ENCODE measurements at regions not wholly inside any gene's neighbourhood (a gene's known extent, or its start where the extent isn't known, plus 50 kb on each side); places are given as distances from the start of the nearest gene placed in this dataset.

- H4K8ac ChIP-seq (ENCODE audit: extremely low read depth, insufficient read depth, low read length), result no peak overlapping the region
- no peaks in the 10 kb centered on the region for H3K79me1 ChIP-seq (ENCODE audit: low read depth, low read length)
- no peak overlapping the region for H3K23ac ChIP-seq (ENCODE audit: insufficient read length)
- H3K14ac ChIP-seq (ENCODE audit: insufficient read length), result no peak overlapping the region
- H3K9ac ChIP-seq (replicated peaks in 1 of 4; ENCODE audit: extremely low read depth in 1 of 4, low read depth in 3 of 4, low read length in 3 of 4), result no peak overlapping the region
- H3K4me3 ChIP-seq (ENCODE audit: extremely low read depth in 1 of 4, insufficient read depth in 2 of 4, low read depth in 3 of 4, low read length in 4 of 4), result no peak overlapping the region
- no peak overlapping the region for H4K91ac ChIP-seq (replicated peaks; ENCODE audit: insufficient read length, low read length)
- ChIA-PET CTCF (ENCODE audit: partially characterized antibody) (interaction anchor here (0.6 to 1.2 kb wide), 3 partner anchors 15 to 576 kb away, joined by 3 to 4 read pairs (median 4); no protein-coding TSS in a partner anchor), POLR2A (ENCODE audit: partially characterized antibody) (no interaction called here)
- H3K4me1 ChIP-seq (replicated peaks in 1 of 4; ENCODE audit: control insufficient read depth in 3 of 4, insufficient read depth in 4 of 4, low read length in 3 of 4), result no peaks in the 10 kb centered on the region
- no peak overlapping the region for H2BK15ac ChIP-seq (ENCODE audit: low read length)
- H2BK12ac ChIP-seq (ENCODE audit: low read depth, low read length), result no peak overlapping the region
- no peaks in the 10 kb centered on the region for H3K9me3 ChIP-seq (ENCODE audit: insufficient read depth in 2 of 2, low read depth in 1 of 2, low read length in 1 of 2)
- FAIRE-seq (no peak), DNase-seq (ENCODE audit: low read depth in 1 of 2, low spot score in 2 of 2) (no peak)
- no peaks in the 10 kb centered on the region for H3K36me3 ChIP-seq (ENCODE audit: control insufficient read depth in 2 of 4, insufficient read depth in 4 of 4, low read length in 3 of 4)
- no peak overlapping the region for H3K18ac ChIP-seq (ENCODE audit: extremely low read depth, low read length)
- H3K27me3 ChIP-seq (replicated peaks in 1 of 4; ENCODE audit: control insufficient read depth in 3 of 4, extremely low read depth in 1 of 4, insufficient read depth in 3 of 4, low read length in 3 of 4), result no peaks in the 10 kb centered on the region
- no peak overlapping the region for H3K27ac ChIP-seq (ENCODE audit: low read depth, low read length)
- no peak overlapping the region for H2BK5ac ChIP-seq (ENCODE audit: low read depth, low read length)
- no peaks in the 10 kb centered on the region for H3K23me2 ChIP-seq (ENCODE audit: low read depth, low read length)
- H3K79me2 ChIP-seq (ENCODE audit: control insufficient read depth in 1 of 2, insufficient read depth in 2 of 2, low read length in 2 of 2), result no peaks in the 10 kb centered on the region
- 87% methylated on average over 2 of the region's 2 CpGs; no CpG with 5 or more reads in 1 of the 2 experiments for WGBS, 2 experiments (ENCODE audit: extremely low coverage in 1 of 2, insufficient coverage in 1 of 2, insufficient read length in 1 of 2, insufficient replicate concordance in 2 of 2, low coverage in 1 of 2, low lambda C conversion rate in 2 of 2, missing lambda C conversion rate in 1 of 2)
- no peak overlapping the region for H2BK20ac ChIP-seq (ENCODE audit: low read length)
- no peak overlapping the region for H4K5ac ChIP-seq (ENCODE audit: insufficient read length, low read depth, low read length)
- H2BK120ac ChIP-seq (replicated peaks; ENCODE audit: low read depth, low read length), result no peak overlapping the region
- H4K20me1 ChIP-seq (replicated peaks in 1 of 2; ENCODE audit: control insufficient read depth in 1 of 2, insufficient read depth in 2 of 2, low read length in 2 of 2), result no peaks in the 10 kb centered on the region
- H3K4ac ChIP-seq (replicated peaks; ENCODE audit: insufficient read length, low read depth, low read length), result no peak overlapping the region
- no peak overlapping the region for H2AK5ac ChIP-seq (ENCODE audit: low read depth, low read length)
- H2AFZ ChIP-seq (ENCODE audit: low read length), result no peak overlapping the region
- no peak overlapping the region for H3K4me2 ChIP-seq (ENCODE audit: insufficient read depth in 1 of 2, low read depth in 2 of 2, low read length in 2 of 2)
- no peak overlapping the region for H3K56ac ChIP-seq (replicated peaks; ENCODE audit: insufficient read length, low read depth, low read length)
- TF ChIP-seq KDM4A (IDR thresholded peaks at IDR 0.05; ENCODE audit: low read depth, low read length, severe bottlenecking) (no peak), POLR2A (IDR thresholded peaks at IDR 0.05; ENCODE audit: control extremely low read depth in 1 of 2, low read depth in 2 of 2, low read length in 2 of 2) (no peak), JUN (IDR thresholded peaks at IDR 0.05; ENCODE audit: low read depth, low read length) (no peak), HDAC2 (IDR thresholded peaks at IDR 0.05; ENCODE audit: borderline replicate concordance in 1 of 2, low read depth in 2 of 2, low read length in 2 of 2) (no peak), USF2 (IDR thresholded peaks at IDR 0.05; ENCODE audit: low read length) (no peak), GTF2F1 (IDR thresholded peaks at IDR 0.05; ENCODE audit: borderline replicate concordance, low read depth, low read length) (no peak), MAFK (IDR thresholded peaks at IDR 0.05; ENCODE audit: low read depth, low read length) (no peak), EP300 (IDR thresholded peaks at IDR 0.05; ENCODE audit: borderline replicate concordance in 1 of 2, low read depth in 2 of 2, low read length in 2 of 2) (no peak), ATF2 (IDR thresholded peaks at IDR 0.05; ENCODE audit: low read length) (no peak), CBX5 (IDR thresholded peaks at IDR 0.05; ENCODE audit: low read depth, low read length) (no peak)
Observed at GRCh38 chr2:208642125-208642779, 235.7 kb downstream of the PTH2R start.
